Naive B cell (primary cell): ENCODE measurements at regions not wholly inside any gene's neighbourhood (a gene's known extent, or its start where the extent isn't known, plus 50 kb on each side); places are given as distances from the start of the nearest gene placed in this dataset.
"Not testable (repeated sequence)": the region's sequence is repeated elsewhere in the genome, so short reads cannot be mapped to it uniquely, and the experiment has no call there.

Experiments used
- ATAC-seq, 2 donors: fragments of 150-1000 bp; cut with Tn5 transposase; 2 replicates each; pipeline ENCODE4 v1.10.0; 2021; ENCODE audit warnings: low read depth in 2 of 2, mild to moderate bottlenecking in 2 of 2, moderate library complexity in 2 of 2
- DNase-seq: peaks from one replicate; pipeline ENCODE4 v3.0.0; 2022
- H3K27ac Mint-ChIP-seq, 6 donors: one replicate each; pipeline ENCODE4 v1.8.0; 2020 to 2022; ENCODE audit warnings: mild to moderate bottlenecking in 6 of 6, mixed read lengths in 6 of 6, moderate library complexity in 5 of 6, inconsistent platforms in 2 of 6
- H3K27me3 Mint-ChIP-seq, 3 donors: one replicate each; pipeline ENCODE4 v1.8.0; 2021 to 2022; ENCODE audit warnings: mixed read lengths in 3 of 3, mild to moderate bottlenecking in 1 of 3
- H3K36me3 Mint-ChIP-seq, 2 donors: one replicate each; pipeline ENCODE4 v1.8.0; 2020 to 2022; ENCODE audit warnings: mixed read lengths in 2 of 2, inconsistent platforms in 1 of 2, mild to moderate bottlenecking in 1 of 2
- H3K4me1 Mint-ChIP-seq, 3 donors: one replicate each; pipeline ENCODE4 v1.8.0; 2020 to 2022; ENCODE audit warnings: mixed read lengths in 3 of 3, inconsistent platforms in 1 of 3, mild to moderate bottlenecking in 1 of 3, moderate library complexity in 1 of 3
- H3K4me3 Mint-ChIP-seq, 8 donors: one replicate each; pipeline ENCODE4 v1.8.0; 2020 to 2022; ENCODE audit warnings: mild to moderate bottlenecking in 8 of 8, mixed read lengths in 8 of 8, moderate library complexity in 8 of 8, inconsistent platforms in 2 of 8
- H3K9me3 Mint-ChIP-seq, 7 donors: one replicate each; pipeline ENCODE4 v1.8.0; 2020 to 2022; ENCODE audit warnings: mixed read lengths in 7 of 7, mild to moderate bottlenecking in 5 of 7, inconsistent platforms in 2 of 7, moderate library complexity in 1 of 7

DNA sequence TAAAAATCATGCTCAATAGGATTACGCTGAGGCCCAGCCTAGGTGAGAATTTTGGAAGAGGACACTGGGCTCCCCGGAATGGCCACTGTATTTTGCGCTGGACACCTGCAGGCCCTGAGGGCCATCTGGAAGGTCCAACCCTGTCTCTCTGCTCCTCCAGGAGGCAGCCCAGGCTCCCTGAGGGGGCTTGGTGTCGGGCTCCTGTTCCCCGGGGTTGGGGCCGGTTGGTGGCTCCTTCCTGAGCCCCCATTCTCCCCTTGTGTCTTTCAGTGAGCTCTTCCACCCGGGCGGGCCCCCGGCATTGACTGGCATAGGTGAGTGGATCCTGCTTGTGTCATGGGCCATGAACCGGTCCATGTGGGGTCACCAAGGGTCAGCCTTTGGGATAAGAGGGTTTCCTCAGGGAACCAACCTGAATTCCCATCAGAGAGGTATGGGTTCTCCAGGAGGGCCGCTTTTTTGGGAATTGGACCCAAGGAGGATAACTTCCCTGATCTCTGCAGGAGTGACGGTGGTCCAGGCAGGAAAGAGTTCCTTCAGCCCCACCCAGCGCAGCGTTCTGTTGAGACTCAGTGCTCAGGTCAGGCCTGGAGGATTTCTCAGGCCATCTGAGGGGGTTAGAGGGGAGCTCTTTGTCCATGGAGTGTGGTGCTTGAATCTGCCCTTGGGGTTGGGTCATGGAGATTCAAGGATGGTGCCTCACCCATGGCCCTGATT lies 187.8 kb downstream of the UBE3A start:
- Mint-ChIP-seq H3K27me3 (no peaks in the 10 kb centered on the region), H3K4me3 (no peak overlapping the region), H3K36me3 (peaks cover 0 to 16% of the 10 kb centered on the region in 2 donors), H3K4me1 (no peaks in the 10 kb centered on the region), H3K9me3 (peaks cover 4 to 25% (median 17%) of the 10 kb centered on the region in 7 donors), H3K27ac (no peak overlapping the region)
- ATAC-seq (no peak), DNase-seq (no peak)

DNA sequence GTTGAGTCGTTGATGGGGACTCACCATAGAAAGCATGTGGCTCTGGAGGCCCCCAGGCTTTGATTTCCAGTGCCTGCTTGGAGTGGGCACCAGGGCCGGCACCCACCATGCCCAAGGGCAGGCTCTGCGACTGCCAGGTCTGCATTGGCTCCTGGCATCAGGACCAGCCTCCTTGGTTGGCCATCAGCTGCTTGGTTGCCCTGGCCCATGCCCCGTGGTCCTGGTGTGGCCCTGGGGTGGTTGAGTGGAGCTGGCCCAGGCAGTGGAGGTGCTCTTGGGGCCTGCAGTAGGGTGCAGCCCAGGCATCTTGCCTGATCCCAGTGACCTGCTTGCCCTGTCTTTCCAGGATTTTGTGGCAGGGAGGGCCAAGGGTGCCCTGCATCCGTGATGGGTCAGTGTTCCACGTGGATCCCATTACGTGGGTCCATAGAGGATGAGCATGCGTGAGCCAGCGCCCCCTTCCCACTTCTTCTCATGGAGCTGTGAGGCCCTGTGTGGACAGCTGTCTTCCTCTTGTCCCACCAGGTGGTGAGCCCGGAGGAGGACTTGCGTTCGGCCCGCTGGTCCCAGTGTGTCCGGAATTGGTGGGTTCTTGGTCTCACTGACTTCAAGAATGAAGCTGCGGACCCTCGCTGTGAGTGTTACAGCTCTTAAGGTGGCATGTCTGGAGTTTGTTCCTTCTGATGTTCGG lies 187.0 kb downstream of the UBE3A start:
- no peak overlapping the region for H3K4me3 Mint-ChIP-seq
- no peak overlapping the region for H3K27ac Mint-ChIP-seq
- no peaks in the 10 kb centered on the region for H3K4me1 Mint-ChIP-seq
- peaks cover 4 to 28% (median 21%) of the 10 kb centered on the region in 7 donors for H3K9me3 Mint-ChIP-seq
- peaks cover under 1 to 21% of the 10 kb centered on the region in 2 donors for H3K36me3 Mint-ChIP-seq
- ATAC-seq (no peak), DNase-seq (no peak)
- no peaks in the 10 kb centered on the region for H3K27me3 Mint-ChIP-seq

DNA sequence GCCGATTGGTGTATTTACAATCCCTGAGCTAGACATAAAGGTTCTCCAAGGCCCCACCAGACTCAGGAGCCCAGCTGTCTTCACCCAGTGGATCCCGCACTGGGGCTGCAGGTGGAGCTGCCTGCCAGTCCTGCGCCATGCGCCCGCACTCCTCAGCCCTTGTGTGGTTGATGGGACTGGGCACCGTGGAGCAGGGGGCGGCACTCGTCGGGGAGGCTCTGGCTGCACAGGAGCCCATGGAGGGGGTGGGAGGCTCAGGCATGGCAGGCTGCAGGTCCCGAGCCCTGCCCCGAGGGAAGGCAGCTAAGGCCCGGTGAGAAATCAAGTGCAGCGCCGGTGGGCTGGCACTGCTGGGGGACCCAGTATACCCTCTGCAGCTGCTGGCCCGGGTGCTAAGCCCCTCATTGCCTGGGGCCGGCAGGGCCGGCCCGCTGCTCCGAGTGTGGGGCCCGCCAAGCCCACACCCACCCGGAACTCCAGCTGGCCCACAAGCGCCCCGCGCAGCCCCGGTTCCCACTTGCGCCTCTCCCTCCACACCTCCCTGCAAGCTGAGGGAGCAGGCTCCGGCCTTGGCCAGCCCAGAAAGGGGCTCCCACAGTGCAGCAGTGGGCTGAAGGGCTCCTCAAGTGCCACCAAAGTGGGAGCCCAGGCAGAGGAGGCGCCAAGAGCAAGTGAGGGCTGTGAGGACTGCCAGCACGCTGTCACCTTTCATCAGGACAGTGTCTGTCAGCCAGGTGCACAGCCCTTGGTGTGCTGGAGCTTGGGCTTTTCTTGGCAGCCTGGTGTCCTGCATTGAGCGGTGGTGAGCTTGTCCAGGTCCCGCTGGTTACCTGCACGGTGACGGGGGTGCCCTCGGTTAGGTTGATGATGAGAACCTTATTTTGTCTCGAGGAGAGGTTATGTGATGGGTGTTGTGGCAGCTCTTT lies 185.5 kb downstream of the UBE3A start:
- not testable (repeated sequence) for H3K4me1 Mint-ChIP-seq, ATAC-seq, H3K27ac Mint-ChIP-seq, DNase-seq, H3K4me3 Mint-ChIP-seq, H3K27me3 Mint-ChIP-seq
- Mint-ChIP-seq H3K9me3 (peaks cover 8 to 42% (median 30%) of the 10 kb centered on the region in 7 donors), H3K36me3 (peaks cover 5 to 27% of the 10 kb centered on the region in 2 donors)

DNA sequence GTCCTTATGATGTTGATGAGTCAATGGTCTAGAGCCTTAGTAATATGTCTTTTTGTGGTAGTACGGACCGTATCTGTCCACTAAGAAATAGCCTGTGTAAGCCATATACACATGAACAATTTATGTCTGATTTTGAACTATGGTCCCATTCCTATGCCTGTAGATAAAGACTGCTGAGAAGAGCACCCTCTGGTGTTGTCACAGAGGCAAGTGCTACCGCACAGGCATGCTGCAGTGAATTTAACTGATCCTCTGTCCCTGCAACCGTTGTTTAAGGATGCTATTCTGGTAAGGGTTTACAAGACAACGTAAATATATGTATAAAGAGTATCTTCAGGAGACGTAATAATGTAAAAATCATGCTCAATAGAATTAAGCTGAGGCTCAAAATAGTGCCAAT lies 170.7 kb downstream of the UBE3A start:
- Mint-ChIP-seq H3K9me3 (peaks cover 0 to 9% (median 6%) of the 10 kb centered on the region in 7 donors), H3K4me1 (no peaks in the 10 kb centered on the region), H3K4me3 (no peak overlapping the region), H3K36me3 (no peaks in the 10 kb centered on the region), H3K27me3 (no peaks in the 10 kb centered on the region), H3K27ac (no peak overlapping the region)
- ATAC-seq (no peak), DNase-seq (no peak)
